ENCODE measurements at regions not wholly inside any gene's neighbourhood (a gene's known extent, or its start where the extent isn't known, plus 50 kb on each side); places are given as distances from the start of the nearest gene placed in this dataset.

DNA sequence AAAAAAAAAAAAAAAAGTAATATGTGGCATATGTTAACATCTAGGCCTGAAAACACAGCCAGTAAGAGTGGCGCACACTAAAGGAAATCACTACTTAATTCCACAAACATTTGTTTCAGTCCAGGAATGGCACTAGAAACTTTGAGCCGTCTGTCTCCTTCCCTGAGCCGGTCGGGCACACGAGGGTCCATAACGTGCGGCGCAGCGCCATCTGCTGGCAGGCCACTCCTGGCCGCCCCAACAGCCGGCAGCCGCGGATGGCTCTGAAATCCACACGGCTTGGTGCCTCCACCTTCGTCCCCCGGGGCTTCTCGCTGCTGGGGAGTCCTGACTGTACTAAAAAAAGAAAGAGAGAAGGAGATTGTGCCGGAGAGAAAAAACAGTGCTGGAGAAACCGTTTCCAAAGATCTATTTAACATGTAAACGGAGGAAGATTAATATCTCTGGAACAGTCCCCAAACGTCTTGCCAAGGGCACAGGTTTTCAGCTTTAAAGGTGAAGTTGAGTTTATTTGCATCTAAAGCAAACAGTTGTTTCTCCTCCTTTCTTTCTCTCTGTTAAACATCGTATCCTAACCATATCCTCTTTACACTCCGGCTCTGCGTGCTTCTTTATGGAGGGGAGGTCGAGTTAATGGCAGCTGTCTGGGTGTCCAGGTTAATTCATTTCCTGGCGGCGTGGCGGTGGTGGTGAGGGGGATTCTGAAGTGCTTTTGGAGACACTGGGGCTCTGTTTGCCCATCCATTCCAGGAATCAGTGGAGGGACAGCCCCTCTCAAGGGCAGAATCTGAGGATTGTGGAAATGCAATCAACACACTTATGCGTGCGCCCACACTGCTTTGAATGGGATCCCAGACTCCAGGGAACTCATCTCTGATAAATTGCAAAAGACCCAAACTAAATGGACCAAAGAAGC, 611.3 kb upstream of the SALL1 start:
- peak; percentile 71 for DNase-seq

DNA sequence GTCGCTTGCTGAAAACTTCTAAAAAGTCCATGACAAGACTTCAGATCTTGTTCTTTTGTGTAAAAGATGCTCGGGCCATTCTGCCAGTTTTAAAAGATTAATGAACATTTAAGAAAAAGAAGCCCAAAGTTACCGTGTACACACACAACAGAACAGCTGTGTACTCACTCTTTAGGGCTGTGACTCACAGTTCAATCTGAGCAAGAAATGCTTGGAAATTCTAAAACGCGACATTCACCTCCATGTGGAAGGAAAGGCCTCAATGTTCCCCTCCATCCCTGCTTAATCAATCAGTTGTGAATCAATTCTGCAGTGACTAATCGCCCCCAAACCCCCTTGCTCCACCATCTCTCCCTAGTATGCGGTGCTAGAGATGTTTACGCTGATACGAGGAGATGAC, 609.9 kb upstream of the SALL1 start:
- DNase-seq, result no peak

DNA sequence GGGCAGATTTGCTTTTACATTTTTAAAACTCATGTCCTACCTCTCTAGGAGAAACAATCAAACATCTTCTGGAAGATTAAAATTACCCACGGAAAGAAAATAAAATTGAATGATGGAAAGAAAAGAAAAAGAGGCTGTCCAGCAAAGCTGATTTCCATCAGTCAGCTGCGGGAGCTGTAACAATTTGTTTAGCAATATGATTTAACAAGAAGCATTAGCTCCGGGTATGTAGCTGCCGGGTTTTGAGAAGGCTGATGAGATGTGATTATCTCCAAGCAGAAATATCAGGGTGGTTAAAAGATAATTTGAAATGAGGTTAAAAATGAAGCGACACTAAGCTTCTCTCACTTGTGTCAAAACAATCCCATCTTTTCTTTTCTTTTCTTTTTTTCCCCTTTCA, 608.9 kb upstream of the SALL1 start:
- DNase-seq, result no peak

DNA sequence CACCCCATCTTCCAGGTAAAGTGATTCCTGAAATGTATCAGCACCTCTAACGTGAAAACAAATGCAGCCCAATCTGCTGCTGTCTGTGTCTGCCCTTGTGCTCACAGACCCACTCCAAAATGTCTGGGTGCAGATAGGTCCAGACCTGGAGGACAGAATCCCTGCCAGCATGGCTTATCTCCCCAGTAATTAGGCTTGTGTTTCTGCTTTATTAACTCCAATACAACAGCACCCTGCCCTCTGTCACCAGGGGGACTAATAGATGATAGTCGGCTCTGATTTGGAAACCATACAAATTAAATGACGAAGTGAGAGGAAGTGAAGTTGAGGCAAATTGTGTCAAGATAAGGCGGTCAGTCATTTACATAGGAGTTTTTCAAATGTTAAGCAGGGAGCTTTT, 608.3 kb upstream of the SALL1 start:
- no peak for DNase-seq

DNA sequence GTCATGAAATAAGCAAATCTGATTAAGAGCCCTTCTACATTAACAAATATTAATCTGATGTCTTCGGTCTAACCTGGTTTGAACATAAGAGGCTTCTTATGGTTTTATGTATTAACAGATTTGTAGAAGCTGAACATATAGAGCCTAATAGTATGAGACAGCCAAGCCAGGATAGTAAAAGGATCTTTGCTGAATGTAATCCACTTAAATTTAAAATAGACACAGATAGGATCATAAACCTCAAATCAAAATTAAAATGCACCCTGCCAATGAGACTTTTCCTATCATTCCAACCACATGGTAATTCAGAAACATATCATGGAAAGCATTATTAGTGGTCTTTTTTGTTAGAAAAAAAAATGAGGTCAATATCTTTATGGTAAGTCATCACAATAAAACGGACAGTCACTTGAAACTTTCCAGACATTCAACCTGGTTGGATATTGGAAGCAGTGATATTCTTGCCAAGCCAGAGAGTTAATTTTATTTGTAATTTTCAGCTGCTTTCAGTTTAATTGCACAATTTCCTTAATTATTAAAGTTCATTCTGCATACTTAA, 606.9 kb upstream of the SALL1 start:
- DNase-seq, result no peak

DNA sequence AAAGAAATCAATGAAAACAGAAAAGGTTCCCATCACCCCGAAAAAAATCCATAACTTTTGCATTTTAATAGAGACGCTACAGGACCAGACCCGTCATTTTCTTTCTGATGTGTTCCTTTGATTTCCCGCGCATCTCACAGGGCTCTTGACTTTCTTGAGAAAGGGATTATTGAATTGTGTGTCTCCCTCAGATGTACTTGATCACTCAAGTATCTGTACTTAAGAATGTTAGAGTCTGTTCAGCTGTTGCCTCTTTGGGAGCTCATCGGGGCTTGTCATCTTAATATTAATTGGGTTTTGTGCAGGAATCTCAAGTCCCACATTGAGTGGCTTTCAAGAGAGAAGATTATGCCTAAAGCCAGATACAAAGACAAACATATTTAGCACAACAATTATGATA, 606.4 kb upstream of the SALL1 start:
- no peak for DNase-seq

DNA sequence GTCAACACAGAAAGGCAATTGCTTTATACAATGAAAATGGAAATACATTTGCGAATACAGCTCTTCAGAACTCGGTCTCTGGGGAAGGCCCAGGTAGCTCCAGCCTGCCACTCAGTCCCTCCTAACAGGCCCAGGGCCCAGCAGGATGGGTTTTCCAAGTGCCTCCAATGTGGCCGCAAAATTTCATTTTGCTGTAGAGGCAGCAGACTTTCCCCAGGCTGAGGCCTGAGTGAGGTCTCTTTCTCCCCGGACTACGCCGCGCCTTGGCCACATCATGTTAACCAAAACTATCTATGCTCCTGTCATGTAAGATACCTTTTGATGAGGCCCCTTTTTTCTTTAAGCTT, 606.0 kb upstream of the SALL1 start:
- DNase-seq, result no peak

DNA sequence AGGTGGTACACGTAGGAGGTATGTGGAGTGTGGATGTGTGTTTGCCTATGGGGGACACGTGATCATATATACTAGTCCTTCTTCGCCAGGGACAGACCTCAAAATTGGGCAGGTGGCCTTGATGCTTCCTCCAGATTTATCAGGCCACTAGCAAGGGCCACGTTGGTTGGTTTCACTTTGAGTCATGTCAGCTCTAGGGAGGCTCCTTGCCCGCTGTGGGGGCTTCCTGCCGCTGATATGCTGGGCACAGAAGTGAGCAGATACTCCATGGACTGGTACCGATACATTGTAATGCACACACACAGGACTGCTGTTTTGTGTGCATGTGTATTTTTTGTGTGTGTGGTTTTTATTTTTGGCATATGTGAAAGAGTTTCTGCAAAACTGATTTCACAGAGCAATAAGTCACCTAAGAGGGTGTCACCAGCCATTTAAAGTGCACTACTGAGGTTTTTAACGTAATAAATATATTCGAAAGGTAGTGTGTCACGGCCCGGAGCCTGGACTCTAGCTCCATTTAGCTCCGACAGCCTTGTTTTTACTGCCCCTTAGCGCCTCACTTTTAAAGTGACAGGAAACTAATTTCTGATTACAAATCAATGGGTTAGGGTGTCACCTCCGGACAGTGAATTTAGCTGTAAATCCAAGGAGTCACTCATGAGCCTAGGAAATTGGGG, 605.5 kb upstream of the SALL1 start:
- DNase-seq, result no peak

DNA sequence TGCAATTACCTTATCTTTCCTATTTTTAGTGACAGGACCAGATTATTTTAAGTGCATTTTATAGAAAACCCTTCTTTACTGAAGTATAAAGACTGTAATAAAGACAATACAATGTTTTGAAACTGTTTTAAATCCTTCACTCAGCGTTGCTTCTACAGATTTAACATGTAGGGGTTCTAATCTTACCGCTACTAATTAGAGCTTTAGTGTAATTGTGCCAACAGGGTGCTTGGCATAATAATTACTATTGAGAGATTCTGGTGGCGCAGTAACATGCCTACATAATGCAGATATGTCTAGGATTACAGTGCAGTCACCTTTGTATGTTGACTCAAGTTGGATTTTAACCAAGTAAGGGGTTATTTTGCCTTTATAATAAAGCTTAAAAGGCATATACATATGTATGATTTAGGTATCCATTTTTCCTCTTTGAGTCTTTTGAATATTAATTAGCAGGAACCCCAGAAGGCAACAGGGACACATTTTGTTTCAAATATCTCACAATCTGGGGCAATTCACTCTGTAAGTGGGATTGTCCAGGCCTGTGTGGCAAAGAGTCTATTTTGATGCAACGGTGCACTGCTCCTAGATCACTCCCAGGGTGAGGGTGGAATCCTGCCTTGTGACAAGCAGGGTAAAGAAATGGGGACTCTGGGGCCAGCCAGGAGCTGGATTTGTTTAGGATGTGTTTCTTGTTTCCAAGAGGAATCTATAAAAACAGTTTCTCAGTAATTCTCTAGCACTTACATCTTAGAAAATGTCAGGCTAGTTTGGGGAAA, 604.7 kb upstream of the SALL1 start:
- DNase-seq, result no peak

DNA sequence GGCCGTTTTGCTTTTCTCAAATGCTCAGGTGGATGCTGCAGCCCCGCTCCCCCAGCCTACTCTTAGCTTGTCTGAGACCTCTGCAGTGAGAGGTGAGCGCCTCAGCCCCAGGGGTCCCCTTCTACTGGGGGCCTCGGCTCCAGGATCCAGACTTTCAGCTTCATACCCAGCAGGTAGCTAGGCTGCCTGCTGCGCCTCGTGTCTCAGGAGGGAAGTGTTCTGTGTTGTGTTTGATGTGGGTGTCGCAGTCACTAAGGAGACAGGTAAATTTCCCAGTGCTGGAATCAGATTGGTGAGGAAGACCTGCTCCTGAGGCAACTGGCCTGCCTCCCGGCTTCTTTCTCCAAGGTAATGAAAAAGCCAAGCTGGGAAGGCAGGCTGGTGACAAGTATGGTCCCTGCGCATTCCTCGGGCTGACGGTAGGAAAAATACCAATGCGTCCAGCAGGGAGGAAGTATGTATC, 604.0 kb upstream of the SALL1 start:
- no peak for DNase-seq

DNA sequence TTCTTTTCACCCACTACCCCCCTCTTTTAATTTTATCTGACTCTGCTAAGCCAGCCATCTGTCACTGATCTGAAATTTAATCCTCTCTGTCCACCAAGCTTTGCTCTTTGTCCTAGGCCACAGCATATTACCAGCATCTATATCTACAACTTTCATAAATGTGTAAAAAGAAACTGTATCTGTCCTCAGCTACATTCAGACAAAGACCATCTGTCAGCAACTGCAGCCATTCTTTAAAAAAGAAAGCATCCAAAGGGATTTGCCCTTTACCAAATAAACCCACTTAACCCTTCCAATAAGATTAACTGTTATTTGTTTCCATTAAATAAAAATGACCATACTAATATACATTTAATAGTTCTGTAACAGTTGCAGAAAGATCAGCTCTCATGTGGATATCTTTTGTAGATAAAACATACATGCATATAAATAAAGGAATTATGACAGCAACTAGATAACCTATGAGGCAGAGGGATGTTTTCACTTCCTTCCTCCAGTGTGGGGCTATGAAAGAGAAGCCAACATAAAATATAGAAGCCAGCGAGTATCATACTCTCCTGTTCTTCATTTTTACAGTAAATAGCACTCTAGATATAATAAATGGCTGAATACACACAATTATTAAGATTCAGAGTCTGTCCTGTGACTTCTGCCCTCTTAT, 602.5 kb upstream of the SALL1 start:
- DNase-seq, result peak; percentile 30

DNA sequence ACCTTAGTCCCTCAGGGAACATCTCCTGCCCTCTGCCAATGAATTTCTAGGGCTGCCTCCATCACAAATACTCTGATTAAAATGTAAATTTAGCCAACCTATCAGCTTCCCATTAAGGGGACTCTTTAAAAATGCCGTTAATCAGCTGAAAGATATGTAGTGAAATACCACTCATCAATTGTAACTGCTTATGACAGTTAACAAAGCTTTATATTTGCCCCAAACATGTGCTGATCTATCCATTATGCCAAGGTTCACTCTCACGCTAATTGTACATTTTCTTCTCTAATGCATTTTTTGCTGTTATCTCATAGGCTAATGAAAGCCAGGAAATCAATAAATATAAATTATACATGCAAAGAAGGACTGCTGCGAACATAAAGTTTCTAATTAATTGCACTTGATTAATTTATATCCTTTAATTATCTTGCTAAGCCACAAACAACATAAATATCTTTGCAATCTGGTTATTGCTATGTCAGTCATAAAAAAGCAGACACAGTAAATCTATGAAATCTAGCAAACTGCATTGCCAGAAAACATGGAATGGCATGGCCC, 601.4 kb upstream of the SALL1 start:
- no peak for DNase-seq

DNA sequence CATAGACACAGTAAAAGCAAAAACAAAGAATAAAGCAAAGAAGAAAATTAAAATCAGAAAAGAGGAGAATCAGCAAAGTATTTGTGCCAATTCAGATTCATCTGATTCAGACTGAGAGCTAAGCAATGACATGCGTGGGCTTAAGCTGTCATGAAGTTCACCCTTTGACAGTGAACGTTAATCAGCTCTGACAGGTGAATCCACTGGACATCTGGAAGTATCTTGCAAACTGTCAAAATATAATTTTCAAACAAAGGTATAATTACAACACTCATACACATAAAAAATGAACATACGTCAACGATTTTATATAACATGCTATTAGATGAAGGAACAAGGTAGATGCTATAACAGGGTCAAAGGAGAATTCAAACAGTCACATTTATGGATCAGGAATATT, 596.3 kb upstream of the SALL1 start:
- no peak for DNase-seq

DNA sequence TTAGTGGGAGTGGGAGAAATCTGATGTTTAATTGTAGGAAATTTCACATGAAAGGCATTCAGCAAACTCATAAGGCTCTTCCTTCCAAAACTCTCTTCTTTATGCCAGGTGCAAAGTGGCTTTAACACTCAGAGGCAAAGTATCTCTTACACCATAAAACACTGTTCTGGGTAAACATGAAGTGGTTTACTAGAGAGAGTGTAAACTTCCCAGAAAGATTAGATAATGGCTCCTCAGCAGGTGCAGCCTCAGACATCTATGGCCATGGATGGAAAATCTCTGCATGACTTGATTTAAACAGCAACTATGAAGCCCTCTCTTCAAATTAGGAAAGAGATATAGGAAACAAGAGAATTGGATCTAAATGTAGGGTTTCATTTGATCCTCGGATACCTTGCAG, 583.1 kb upstream of the SALL1 start:
- DNase-seq, result no peak

DNA sequence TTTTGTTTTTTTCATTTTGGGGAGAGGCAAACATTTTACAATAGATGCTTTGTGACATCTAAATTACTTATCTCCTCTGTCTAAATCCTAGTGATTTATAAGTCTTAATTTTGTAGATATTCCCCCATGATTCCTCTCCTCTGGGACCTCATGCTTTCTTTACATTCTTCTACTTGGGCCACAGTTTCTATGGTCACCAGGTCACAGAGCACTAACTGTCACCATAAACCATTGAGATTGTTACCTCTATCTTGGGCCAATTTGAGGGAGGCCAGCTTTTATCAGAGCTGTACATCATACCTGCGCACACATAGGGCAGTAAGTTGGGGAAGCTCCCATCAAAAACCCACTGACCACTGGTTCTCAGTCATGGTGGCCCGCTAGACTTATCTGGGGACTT, 582.1 kb upstream of the SALL1 start:
- no peak for DNase-seq

DNA sequence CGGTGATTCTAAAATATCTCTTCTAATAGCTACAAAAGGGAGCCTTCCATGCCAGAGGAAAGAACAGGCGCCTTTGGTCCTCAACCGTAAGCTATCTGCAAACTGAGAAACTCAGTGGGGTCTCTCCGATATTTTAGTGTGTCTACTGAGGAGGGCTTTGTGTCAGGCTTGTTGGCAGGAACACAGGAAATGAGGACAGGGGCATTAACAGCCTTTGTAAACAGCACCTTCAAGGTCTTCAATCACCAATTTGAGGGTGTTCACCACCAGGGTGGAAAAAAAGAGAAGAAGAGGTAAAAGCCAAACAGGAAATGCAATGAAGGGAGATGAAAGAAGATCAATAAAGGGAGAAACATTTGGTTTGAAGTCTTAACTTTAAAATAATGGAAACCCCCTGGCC, 580.1 kb upstream of the SALL1 start:
- DNase-seq, result no peak

DNA sequence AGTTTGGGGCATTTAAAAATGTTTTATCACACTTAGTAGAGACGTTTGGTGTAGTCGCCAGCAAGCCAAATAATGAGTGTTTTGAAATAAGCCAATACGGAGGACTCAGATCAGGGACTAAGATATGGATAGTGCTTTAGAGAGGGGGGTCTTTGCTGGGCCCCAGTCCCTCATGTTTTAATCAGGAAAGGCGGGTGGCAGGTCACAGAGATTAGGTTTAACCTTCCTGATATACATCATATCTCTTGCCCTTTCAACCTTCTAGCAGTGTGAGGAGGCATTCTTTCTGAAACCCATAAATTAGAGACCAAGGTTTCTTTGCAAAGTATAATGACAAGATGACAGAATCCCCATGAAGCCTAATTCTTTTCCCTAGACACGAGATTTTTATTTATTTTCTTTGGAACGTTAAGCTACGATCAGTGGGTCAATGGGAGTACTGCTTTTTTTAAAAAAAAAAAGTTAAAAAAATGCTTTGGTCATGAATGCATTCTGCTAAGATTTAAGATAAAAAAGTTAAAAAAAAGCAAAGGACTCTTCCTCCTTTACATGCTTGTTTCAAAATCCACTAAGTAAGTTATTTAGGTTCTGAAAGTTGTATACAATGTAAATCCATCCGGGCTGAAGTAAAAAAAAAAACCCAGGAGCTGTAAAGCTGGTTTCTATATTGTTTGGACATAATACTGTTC, 572.1 kb upstream of the SALL1 start:
- no peak for DNase-seq

DNA sequence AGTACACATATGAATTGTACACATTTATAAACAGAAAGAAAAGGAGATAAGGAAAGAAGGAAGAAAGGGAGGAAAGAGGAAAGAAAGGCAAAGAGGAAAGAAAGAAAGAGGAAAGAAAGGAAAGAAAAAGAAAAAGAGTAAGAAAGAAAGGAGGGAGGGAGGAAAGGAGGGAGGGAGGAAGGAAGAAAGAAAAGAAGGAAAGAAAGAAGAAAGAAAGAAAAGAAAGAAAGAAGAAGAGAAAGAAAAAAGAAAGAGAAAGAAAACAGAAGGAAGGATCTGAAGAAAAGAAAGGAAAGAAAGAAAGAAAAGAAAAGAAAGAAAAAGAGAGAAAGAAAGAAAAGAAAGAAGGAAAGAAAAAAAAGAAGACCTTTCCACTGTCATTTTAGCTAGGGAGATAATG, 571.4 kb upstream of the SALL1 start:
- DNase-seq, result no peak

DNA sequence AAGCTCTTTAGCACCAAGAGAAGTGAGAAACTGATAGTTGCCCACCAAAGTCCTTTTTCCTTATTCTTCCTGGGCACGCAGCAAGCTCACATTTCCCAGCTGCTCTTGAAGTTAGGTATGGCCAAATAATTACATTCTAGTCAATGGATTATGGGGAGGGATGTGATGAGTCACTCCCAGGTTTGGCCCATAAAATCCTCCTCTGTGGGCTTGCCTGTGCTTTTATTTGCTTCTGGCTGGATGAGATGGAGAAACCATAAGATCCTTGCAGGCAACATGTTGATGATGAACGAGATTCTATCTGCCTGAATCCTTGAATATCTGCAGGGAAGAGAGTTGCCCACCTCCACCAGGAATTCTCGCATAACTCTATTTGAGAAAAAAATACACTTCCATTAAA, 568.3 kb upstream of the SALL1 start:
- DNase-seq, result no peak

DNA sequence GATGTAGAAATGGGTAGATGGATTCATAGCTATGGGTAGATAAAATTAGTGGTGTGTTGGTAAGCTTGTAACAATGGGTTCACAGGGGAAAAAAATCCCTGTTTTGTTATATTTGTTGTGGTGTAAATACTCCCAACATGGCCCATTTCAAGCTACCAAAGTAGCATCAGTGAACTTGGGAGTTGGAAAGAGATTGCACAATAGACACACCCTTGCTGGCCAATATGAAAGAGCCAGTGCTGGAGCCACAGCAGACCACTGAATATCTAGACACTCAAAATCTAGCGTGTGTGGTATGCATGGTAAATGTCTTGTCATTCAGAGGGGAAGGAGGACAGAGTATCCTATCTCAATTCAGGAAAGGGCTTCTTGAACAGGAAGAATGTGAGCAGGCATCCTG, 565.1 kb upstream of the SALL1 start:
- DNase-seq, result no peak

DNA sequence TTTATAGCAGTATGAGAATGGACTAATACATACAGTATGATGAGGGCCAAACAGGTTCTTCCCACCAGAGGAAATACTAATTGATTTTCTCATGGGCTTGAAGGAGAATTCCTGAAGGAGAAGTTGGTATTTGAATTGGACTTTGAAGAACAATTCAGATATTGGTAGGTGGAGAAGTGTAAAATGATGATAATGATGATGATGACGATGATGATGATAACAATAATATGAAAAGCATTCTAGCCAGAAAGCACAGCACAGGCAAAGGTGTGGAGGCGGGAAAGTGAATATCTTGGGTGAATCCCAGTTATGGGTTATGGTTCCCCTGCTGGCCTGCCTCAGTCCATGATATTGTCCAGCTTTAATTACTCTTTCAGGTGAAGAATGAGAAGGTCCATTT, 562.4 kb upstream of the SALL1 start:
- DNase-seq, result no peak
